ENCODE measurements at regions not wholly inside any gene's neighbourhood (a gene's known extent, or its start where the extent isn't known, plus 50 kb on each side); places are given as distances from the start of the nearest gene placed in this dataset.
A peak's percentile ranks its signal among the peaks of the same experiment; 100 is the strongest.

- Mint-ChIP-seq H3K27me3 (ENCODE audit: low read depth) (no peaks in the 10 kb centered on the region; the same call in 1 of the 2 replicates), H3K27ac (peak overlapping the region in 1 of 3 experiments; percentile 24; a peak in 1 of 7 replicates), H3K4me1 (no peaks in the 10 kb centered on the region), H3K4me3 (no peak overlapping the region), H3K9me3 (no peaks in the 10 kb centered on the region), H3K36me3 (ENCODE audit: insufficient read depth in 1 of 3, low read depth in 3 of 3) (no peaks in the 10 kb centered on the region)
- Histone ChIP-seq H3K23me2 (ENCODE audit: insufficient read length, low read depth, low read length, poor library complexity, severe bottlenecking) (no peaks in the 10 kb centered on the region), H3K4me2 (ENCODE audit: insufficient read depth, insufficient read length, low read length) (no peak overlapping the region), H3T11ph (ENCODE audit: low read length) (no peak overlapping the region), H2BK20ac (ENCODE audit: low read depth, low read length, poor library complexity, severe bottlenecking) (no peak overlapping the region), H2BK15ac (ENCODE audit: low read depth, low read length) (no peak overlapping the region), H4K8ac (replicated peaks; ENCODE audit: insufficient read length, low read depth, low read length) (no peak overlapping the region), H3K27ac (ENCODE audit: insufficient read length, low read depth, low read length) (no peak overlapping the region), H3K4me1 (ENCODE audit: insufficient read depth, low read length) (no peaks in the 10 kb centered on the region), H2AK5ac (ENCODE audit: insufficient read length, low read length) (no peak overlapping the region), H4K20me1 (ENCODE audit: control insufficient read depth, insufficient read depth, insufficient read length) (no peaks in the 10 kb centered on the region), H2AFZ (ENCODE audit: low read length) (no peak overlapping the region), H4K91ac (ENCODE audit: insufficient read length, low read depth, low read length) (no peak overlapping the region), H3K27me3 (ENCODE audit: insufficient read depth, low read length) (no peaks in the 10 kb centered on the region), H2BK12ac (ENCODE audit: insufficient read length, low read depth, low read length) (no peak overlapping the region), H3K56ac (ENCODE audit: insufficient read length, low read depth, low read length) (no peak overlapping the region), H3K9ac (ENCODE audit: extremely low read depth, insufficient read length, low read length) (no peak overlapping the region), H3K79me2 (ENCODE audit: insufficient read depth, low read length) (no peaks in the 10 kb centered on the region), H3K9me3 (ENCODE audit: control insufficient read depth, low read depth, low read length) (no peaks in the 10 kb centered on the region), H2BK120ac (ENCODE audit: low read depth, low read length, poor library complexity, severe bottlenecking) (no peak overlapping the region), H4K5ac (ENCODE audit: insufficient read length, low read depth, low read length) (no peak overlapping the region), H3K4ac (ENCODE audit: low read depth, low read length) (no peak overlapping the region), H3K18ac (ENCODE audit: insufficient read length, low read depth, low read length) (no peak overlapping the region), H2BK5ac (ENCODE audit: insufficient read length, low read length) (no peak overlapping the region), H3K79me1 (ENCODE audit: insufficient read depth, low read depth, low read length, poor library complexity, severe bottlenecking) (no peaks in the 10 kb centered on the region), H3K23ac (ENCODE audit: insufficient read length, low read depth, low read length) (no peak overlapping the region), H3K14ac (ENCODE audit: insufficient read depth, low read length) (no peak overlapping the region)
- TF ChIP-seq CTCF (conservative IDR thresholded peaks at IDR 0.05), result no peak
- WGBS (ENCODE audit: extremely low coverage, insufficient read length, low lambda C conversion rate), result no CpG with 5 or more reads among the region's 4 CpGs
- DNase-seq, result no peak
Measured at GRCh38 chrX:24412637-24413363, 52.3 kb upstream of the PDK3 start.

All from H9 (cell line).